ENCODE measurements at regions not wholly inside any gene's neighbourhood (a gene's known extent, or its start where the extent isn't known, plus 50 kb on each side); places are given as distances from the start of the nearest gene placed in this dataset.

DNA sequence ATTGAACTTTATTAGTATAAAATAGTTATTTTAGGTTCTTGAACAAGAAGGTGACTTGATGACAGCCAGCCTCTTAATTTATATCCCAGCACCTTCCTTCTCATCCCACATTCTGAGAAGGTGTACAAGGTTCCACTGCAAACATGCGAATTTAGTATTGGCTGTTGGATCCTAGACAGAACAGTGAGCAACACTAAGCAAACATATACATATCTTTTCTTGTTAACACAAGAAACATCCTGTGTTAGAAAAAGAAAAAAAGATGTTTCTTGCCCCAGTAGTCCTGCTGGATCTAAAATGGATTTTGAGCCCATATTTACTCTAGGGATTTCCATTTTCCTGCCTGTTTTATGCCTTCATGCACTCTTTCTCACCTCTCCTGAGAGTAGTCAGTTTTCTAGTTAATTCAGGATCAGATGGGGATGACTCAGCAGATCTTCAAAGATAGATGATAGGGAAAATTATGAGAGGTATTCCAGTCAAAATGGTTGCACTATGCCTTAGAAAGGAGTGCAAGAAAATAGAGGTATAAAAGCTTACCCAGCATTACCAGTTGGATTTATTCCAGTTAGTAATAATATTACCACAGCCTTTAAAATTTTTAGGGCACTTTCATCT is 336.5 kb downstream of the MEIS1 start:
- TF ChIP-seq, protein P1, sequence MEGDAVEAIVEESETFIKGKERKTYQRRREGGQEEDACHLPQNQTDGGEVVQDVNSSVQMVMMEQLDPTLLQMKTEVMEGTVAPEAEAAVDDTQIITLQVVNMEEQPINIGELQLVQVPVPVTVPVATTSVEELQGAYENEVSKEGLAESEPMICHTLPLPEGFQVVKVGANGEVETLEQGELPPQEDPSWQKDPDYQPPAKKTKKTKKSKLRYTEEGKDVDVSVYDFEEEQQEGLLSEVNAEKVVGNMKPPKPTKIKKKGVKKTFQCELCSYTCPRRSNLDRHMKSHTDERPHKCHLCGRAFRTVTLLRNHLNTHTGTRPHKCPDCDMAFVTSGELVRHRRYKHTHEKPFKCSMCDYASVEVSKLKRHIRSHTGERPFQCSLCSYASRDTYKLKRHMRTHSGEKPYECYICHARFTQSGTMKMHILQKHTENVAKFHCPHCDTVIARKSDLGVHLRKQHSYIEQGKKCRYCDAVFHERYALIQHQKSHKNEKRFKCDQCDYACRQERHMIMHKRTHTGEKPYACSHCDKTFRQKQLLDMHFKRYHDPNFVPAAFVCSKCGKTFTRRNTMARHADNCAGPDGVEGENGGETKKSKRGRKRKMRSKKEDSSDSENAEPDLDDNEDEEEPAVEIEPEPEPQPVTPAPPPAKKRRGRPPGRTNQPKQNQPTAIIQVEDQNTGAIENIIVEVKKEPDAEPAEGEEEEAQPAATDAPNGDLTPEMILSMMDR (IDR thresholded peaks at IDR 0.05): no peak
- Mint-ChIP-seq H3K27ac (no peak overlapping the region), H3K27me3 (peaks cover 2% of the 10 kb centered on the region), H3K9me3 (no peaks in the 10 kb centered on the region), H3K4me1 (ENCODE audit: low read depth) (no peaks in the 10 kb centered on the region), H3K4me3 (no peak overlapping the region), H3K36me3 (ENCODE audit: low read depth) (no peaks in the 10 kb centered on the region)
- DNase-seq (no peak), ATAC-seq (no peak)
- ChIA-PET POLR2A (no interaction called here), CTCF (no interaction called here)
- intact Hi-C loops (cut with micrococcal nuclease): no loop called here

DNA sequence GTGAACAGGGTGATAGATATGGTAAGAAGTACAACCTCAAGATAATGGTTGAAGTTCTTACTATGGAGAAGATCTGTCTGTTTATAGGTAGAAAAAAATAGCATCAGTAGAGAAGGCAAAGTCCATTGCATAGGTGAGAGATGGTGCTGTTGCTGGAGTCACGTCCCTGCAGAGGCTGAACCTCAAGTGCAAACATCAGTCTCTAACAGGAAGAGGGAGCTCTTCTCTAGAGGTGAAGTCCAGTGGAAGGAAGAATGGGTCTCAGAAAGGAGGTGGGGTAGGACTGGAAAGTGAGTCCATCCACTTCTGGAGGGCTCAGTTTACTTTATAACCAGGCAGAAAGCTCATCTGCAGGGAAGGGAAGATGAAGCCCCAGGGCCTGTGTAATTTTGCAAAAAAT is 337.7 kb downstream of the MEIS1 start:
- Mint-ChIP-seq H3K36me3 (ENCODE audit: low read depth) (no peaks in the 10 kb centered on the region), H3K27me3 (no peaks in the 10 kb centered on the region), H3K4me1 (ENCODE audit: low read depth) (no peaks in the 10 kb centered on the region), H3K9me3 (no peaks in the 10 kb centered on the region), H3K27ac (no peak overlapping the region), H3K4me3 (no peak overlapping the region)
- no peak for DNase-seq
- ChIA-PET POLR2A (no interaction called here), CTCF (no interaction called here)
- intact Hi-C loops (cut with micrococcal nuclease): no loop called here
- no peak for ATAC-seq
- TF ChIP-seq, protein P1 (IDR thresholded peaks at IDR 0.05): no peak

DNA sequence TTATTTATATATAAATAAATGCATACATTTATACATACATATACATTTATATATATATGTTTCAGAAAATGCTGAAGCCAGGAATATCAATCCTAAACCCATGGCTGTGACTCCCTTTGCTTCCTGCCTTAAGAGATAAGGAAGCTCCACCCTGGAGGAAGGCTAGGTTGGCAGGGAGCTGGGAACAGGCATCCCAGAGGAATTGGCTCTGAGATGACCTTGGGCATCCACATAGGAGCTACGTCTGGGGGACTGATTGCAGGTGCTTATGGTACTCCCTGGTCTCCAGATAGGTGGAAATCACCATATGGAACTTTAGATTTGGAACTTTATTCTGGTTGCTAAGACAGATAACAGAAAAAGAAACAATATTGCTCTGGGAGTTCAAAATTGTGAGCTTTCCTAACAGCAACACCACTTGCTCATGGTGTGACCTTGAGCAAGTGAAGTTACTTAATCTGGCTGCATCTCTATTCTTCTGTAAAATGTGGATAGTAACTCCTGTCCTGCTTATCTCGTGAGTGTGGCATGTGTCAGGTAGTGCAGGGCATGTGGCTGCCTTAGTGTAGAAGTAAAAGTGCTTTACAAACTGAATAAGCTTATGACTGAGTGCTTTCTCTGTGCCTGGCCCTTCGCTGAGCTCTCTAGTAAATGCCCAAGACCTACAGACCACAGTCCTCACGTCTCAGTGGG is 341.0 kb downstream of the MEIS1 start:
- intact Hi-C loops (cut with micrococcal nuclease): no loop called here
- no peak overlapping the region for H3K4me3 Mint-ChIP-seq
- no peak overlapping the region for H3K27ac Mint-ChIP-seq
- no peaks in the 10 kb centered on the region for H3K36me3 Mint-ChIP-seq (ENCODE audit: low read depth)
- no peak for ATAC-seq
- H3K4me1 Mint-ChIP-seq (ENCODE audit: low read depth): no peaks in the 10 kb centered on the region
- no peak for DNase-seq
- POLR2A ChIA-PET: no interaction called here
- H3K27me3 Mint-ChIP-seq: peaks cover 1% of the 10 kb centered on the region
- CTCF ChIA-PET: no interaction called here
- TF ChIP-seq, protein P1 (IDR thresholded peaks at IDR 0.05): no peak
- no peaks in the 10 kb centered on the region for H3K9me3 Mint-ChIP-seq

DNA sequence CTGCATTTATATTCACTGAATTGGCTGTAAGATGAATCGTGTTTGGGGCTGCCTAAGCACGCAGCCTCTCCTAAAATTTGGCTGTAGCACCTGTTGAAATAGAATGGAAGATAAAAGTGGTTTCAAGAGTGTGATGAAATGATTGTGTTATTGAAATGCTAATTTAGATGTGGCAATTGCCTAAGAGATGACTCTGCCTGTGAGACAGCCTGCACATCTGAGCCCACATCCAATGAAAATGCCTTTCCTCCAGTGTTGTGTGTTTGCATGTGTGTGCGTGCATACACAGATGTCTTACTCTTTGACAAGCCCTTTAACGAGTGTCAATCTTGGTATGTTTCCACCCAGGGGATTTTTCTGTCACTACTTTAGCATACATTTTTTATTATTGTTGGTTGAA is 346.9 kb downstream of the MEIS1 start:
- POLR2A ChIA-PET: no interaction called here
- no peak for ATAC-seq
- no peak for DNase-seq
- Mint-ChIP-seq H3K4me1 (ENCODE audit: low read depth) (no peaks in the 10 kb centered on the region), H3K36me3 (ENCODE audit: low read depth) (no peaks in the 10 kb centered on the region), H3K27me3 (peaks cover 1% of the 10 kb centered on the region), H3K27ac (no peak overlapping the region), H3K4me3 (no peak overlapping the region), H3K9me3 (no peaks in the 10 kb centered on the region)
- CTCF ChIA-PET: no interaction called here
- intact Hi-C loops (cut with micrococcal nuclease): no loop called here
- TF ChIP-seq, protein P1 (IDR thresholded peaks at IDR 0.05): no peak

DNA sequence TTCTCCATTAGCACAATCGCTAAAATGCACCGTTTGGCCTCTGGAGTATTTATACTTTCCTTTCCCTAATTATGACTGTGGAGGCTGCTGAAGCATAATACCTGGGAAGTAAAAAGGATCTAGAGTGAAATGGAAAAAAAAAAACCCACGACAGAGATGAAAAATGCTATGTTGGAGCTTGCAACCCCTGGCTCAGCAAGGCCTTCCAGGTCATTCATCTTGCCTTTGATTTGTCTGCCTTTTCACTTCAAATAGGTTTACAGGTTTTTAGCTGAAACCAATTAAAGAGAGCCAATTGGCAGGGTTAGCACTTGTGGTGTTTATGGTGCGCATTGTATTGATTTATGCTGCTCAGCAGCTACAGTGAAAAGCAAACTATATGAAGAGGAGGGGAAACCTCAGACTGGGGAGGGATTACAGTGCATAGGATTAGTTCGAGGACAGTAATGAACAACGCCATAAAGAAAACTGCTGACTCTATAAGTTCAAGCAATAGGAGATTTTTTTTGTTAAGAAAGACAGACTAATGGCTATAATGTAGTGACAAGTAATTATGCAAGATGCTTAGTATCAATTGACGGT is 347.9 kb downstream of the MEIS1 start:
- TF ChIP-seq, protein P1 (IDR thresholded peaks at IDR 0.05): no peak
- H3K27me3 Mint-ChIP-seq: peaks cover 1% of the 10 kb centered on the region
- no peaks in the 10 kb centered on the region for H3K36me3 Mint-ChIP-seq (ENCODE audit: low read depth)
- ATAC-seq: no peak
- intact Hi-C loops (cut with micrococcal nuclease): no loop called here
- H3K27ac Mint-ChIP-seq: no peak overlapping the region
- ChIA-PET POLR2A (no interaction called here), CTCF (no interaction called here)
- no peak overlapping the region for H3K4me3 Mint-ChIP-seq
- no peaks in the 10 kb centered on the region for H3K9me3 Mint-ChIP-seq
- no peaks in the 10 kb centered on the region for H3K4me1 Mint-ChIP-seq (ENCODE audit: low read depth)
- DNase-seq: no peak

Measured in activated CD8-positive, alpha-beta T cell treated with anti-CD3 and anti-CD28 coated beads for 36 hours (primary cell).